ENCODE measurements at regions not wholly inside any gene's neighbourhood (a gene's known extent, or its start where the extent isn't known, plus 50 kb on each side); places are given as distances from the start of the nearest gene placed in this dataset.

DNA sequence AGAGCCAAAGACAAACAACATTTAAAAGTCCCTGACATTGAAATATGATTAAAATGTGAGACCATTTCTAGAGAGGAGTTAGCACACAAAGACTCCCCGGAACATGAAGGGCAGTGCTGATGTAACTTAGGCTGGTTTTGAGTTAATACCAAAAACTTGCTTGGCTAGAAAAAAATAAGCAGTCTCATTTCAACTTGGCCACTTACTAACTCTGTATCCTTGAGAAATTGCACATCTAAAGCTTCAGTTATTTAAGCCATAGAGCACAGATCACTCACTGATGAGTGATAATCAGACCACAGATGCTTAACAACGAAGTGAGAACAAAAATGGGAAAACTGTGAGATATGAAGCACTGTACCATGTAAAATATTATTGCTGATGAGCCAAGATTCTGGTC lies 65.9 kb upstream of the MAOA start:
- no peak for DNase-seq

DNA sequence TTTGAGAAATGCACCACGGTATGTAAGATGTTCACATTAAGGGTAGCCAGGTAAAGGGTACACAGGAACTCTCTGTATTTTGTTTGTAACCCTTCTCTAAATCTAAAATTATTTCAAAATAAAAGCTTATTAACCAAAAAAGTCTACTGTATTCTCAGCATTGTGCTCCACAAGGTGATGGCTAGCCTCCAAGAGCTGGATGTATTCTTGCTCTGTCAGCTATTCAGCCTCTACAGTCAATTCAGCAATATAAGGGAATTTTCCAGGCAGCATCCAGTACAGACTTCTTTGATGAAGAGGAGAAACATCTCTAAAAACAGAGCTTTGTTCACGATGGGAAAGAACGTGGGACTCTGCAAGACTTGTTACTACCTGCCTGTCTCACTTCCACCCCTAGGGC lies 63.5 kb upstream of the MAOA start:
- DNase-seq, result no peak

DNA sequence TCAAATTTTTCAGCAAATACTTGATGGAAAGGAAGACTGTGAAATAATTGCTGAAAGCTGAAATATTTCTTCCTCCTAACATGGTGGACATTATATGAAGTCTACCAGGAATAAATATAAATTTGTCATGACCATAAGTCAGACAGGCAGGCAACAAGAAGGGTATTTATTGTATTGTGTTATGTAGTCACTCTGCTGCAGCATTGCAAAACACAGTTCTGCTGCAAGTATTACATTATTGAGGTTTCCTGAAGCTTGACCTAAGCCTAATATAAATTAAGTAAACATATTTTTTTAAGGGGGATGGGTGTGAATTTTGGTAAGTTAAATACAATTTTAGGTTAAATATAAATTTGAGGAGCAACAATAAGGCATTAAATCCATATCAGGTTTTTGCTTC lies 60.2 kb upstream of the MAOA start:
- no peak for DNase-seq

DNA sequence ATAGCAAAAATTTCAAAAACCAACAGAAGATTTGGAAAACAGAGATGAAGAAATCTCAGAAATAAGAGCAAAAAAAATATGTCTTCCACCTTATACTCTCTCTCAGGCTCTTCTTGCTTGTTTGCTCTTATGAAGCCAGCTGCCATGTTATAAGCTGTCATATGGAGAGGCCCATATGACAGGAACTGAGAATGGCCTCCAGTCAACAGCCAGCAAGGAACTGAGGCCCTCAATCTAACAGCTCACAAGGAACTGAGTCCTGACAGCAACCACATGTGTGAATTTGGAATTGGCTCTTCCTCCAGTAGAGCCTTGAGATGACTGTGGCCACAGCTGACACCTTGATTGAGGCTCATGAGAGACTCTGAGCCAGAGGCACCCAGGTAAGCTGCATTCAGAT lies 51.3 kb upstream of the MAOA start:
- DNase-seq, result no peak

DNA sequence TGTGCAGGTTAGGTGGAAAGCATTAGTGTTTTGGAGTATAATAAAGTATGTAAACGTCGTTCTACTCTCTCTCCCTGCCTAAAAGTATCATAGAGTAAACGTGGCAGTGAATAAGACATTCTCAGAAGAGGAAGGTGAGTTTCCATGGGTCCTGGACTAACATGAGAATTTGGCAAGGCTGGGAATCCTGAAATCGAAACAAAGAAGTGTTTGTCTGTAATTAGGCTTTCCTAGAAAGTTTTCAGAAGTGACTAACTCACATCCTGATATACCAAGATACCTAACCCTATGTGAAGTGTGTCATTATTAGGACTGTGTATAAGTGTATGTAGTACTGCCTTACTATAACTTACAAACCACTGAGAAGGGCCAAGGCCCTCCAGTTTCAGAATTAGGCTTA lies 50.7 kb upstream of the MAOA start:
- no peak for DNase-seq

Data from KG1 (cell line).